GM10266 (cell line): ENCODE measurements at regions not wholly inside any gene's neighbourhood (a gene's known extent, or its start where the extent isn't known, plus 50 kb on each side); places are given as distances from the start of the nearest gene placed in this dataset.
"Not testable (repeated sequence)": the region's sequence is repeated elsewhere in the genome, so short reads cannot be mapped to it uniquely, and the experiment has no call there.

Source experiments
- DNase-seq: peaks from one replicate; pipeline ENCODE4 v3.0.0; 2012; ENCODE audit errors: extremely low spot score
- CTCF ChIP-seq: IDR thresholded peaks from 2 replicates; pipeline ENCODE4 v1.5.1; 2012; ENCODE audit warnings: mild to moderate bottlenecking, low read depth; ENCODE audit not compliant: control insufficient read depth, insufficient read depth; ENCODE audit errors: missing control alignments

- TF ChIP-seq CTCF, result no peak
- DNase-seq, result no peak
Observed at GRCh38 chr5:163318707-163319106, 118.7 kb upstream of the CCNG1 start.

- no peak for TF ChIP-seq CTCF
- DNase-seq, result no peak
Observed at GRCh38 chr5:163321511-163321910, 115.9 kb upstream of the CCNG1 start.

GRCh38 chr5:163330723-163331668 lies 106.4 kb upstream of the CCNG1 start:
- no peak for TF ChIP-seq CTCF
- DNase-seq, result no peak

GRCh38 chr5:163336074-163336473 lies 101.3 kb upstream of the CCNG1 start:
- DNase-seq, result not testable (repeated sequence)

- DNase-seq, result no peak
- TF ChIP-seq CTCF, result no peak
Observed at GRCh38 chr5:163339148-163339547, 98.2 kb upstream of the CCNG1 start.

GRCh38 chr5:163340378-163340777 lies 97.0 kb upstream of the CCNG1 start:
- DNase-seq, result not testable (repeated sequence)

GRCh38 chr5:163342306-163342705 lies 95.1 kb upstream of the CCNG1 start:
- DNase-seq, result no peak
- no peak for TF ChIP-seq CTCF

GRCh38 chr5:163345216-163345615 lies 92.2 kb upstream of the CCNG1 start:
- TF ChIP-seq CTCF, result no peak

More at GRCh38 chr5:163345216-163345615, 92.2 kb upstream of the CCNG1 start:
- no peak for DNase-seq
